ENCODE measurements at regions not wholly inside any gene's neighbourhood (a gene's known extent, or its start where the extent isn't known, plus 50 kb on each side); places are given as distances from the start of the nearest gene placed in this dataset.

DNA sequence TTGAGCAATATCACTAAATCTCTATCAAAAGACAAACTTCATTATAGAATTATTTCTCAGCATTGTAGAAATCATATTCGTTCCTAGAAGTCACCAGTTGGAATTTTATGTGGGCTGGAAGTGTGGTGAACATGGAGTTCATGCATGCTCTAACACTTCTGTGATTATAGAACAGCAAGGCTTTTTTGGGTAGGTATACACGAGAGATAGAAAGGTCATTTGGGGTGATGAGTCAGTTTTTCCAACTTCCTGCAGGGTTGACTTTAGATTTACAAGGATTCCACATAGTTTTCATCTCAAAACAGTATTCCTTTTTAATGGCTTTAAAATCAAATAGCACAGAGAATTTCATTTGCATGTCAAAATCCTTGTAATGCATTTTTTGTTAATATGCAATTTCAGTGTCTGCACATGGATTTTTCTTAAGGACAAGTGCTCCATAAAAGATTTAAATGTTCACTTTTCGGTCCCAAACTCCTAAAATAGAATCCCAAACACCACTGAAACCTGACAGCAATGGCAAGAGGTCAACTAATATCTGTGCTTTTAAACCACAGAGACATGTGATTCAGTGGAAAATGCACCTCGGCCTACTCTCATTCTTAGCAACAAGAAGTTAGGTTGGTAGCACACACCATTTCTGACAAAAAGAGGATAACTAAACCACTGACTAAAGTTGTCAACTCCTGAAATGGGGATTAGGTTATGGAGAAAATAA, 211.0 kb downstream of the MOXD1 start:
- Histone ChIP-seq H3K36me3 (replicated peaks in 1 of 2; ENCODE audit: control extremely low read depth in 1 of 2, control insufficient read depth in 1 of 2, extremely low read depth in 1 of 2, insufficient read depth in 2 of 2, low read length in 1 of 2) (no peaks in the 10 kb centered on the region), H3K9me3 (ENCODE audit: control extremely low read depth in 1 of 3, control insufficient read depth in 2 of 3, insufficient read depth in 1 of 3, low read length in 2 of 3) (peaks cover 0 to 6% (median 0%) of the 10 kb centered on the region in 3 donors), H4K20me1 (ENCODE audit: control insufficient read depth, insufficient read depth, low read length, poor library complexity, severe bottlenecking) (no peaks in the 10 kb centered on the region), H3K27me3 (replicated peaks in 1 of 4; ENCODE audit: control extremely low read depth in 1 of 4, control insufficient read depth in 3 of 4, insufficient read depth in 4 of 4, low read length in 3 of 4) (no peaks in the 10 kb centered on the region), H3K4me1 (ENCODE audit: control insufficient read depth in 2 of 2, insufficient read depth in 2 of 2, low read length in 2 of 2) (no peaks in the 10 kb centered on the region), H3K4me2 (replicated peaks; ENCODE audit: low read depth, low read length, poor library complexity, severe bottlenecking) (no peak overlapping the region), H3K9ac (ENCODE audit: low read length) (no peak overlapping the region), H3K4me3 (ENCODE audit: control extremely low read depth in 1 of 5, extremely low read depth in 1 of 5, insufficient read depth in 1 of 5, low read depth in 2 of 5, low read length in 4 of 5) (no peak overlapping the region), H3K27ac (ENCODE audit: low read length in 2 of 2) (no peak overlapping the region), H2AFZ (ENCODE audit: insufficient read depth, low read depth, low read length, poor library complexity, severe bottlenecking) (no peak overlapping the region), H3K79me2 (ENCODE audit: control insufficient read depth, insufficient read depth, low read length) (no peaks in the 10 kb centered on the region)
- no peaks in the 10 kb centered on the region for H3K27me3 Mint-ChIP-seq
- no peak overlapping the region for H3K4me3 Mint-ChIP-seq
- DNase-seq = no peak
- ChIA-PET POLR2A (no interaction called here), CTCF (no interaction called here)
- ATAC-seq (ENCODE audit: low read depth) = no peak
- intact Hi-C loops (cut with micrococcal nuclease) = no loop called here
- H3K9me3 Mint-ChIP-seq (ENCODE audit: insufficient read depth) = no peaks in the 10 kb centered on the region
- H3K4me1 Mint-ChIP-seq = peaks cover 3% of the 10 kb centered on the region
- WGBS (ENCODE audit: insufficient coverage) = 70% methylated on average over 2 of the region's 4 CpGs
- H3K27ac Mint-ChIP-seq = no peak overlapping the region
- no peak for TF ChIP-seq EZH2 (IDR thresholded peaks at IDR 0.05; ENCODE audit: borderline replicate concordance, insufficient read depth, low read depth, low read length, poor library complexity, severe bottlenecking)
- TF ChIP-seq, protein P1, sequence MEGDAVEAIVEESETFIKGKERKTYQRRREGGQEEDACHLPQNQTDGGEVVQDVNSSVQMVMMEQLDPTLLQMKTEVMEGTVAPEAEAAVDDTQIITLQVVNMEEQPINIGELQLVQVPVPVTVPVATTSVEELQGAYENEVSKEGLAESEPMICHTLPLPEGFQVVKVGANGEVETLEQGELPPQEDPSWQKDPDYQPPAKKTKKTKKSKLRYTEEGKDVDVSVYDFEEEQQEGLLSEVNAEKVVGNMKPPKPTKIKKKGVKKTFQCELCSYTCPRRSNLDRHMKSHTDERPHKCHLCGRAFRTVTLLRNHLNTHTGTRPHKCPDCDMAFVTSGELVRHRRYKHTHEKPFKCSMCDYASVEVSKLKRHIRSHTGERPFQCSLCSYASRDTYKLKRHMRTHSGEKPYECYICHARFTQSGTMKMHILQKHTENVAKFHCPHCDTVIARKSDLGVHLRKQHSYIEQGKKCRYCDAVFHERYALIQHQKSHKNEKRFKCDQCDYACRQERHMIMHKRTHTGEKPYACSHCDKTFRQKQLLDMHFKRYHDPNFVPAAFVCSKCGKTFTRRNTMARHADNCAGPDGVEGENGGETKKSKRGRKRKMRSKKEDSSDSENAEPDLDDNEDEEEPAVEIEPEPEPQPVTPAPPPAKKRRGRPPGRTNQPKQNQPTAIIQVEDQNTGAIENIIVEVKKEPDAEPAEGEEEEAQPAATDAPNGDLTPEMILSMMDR (IDR thresholded peaks at IDR 0.05) = no peak

DNA sequence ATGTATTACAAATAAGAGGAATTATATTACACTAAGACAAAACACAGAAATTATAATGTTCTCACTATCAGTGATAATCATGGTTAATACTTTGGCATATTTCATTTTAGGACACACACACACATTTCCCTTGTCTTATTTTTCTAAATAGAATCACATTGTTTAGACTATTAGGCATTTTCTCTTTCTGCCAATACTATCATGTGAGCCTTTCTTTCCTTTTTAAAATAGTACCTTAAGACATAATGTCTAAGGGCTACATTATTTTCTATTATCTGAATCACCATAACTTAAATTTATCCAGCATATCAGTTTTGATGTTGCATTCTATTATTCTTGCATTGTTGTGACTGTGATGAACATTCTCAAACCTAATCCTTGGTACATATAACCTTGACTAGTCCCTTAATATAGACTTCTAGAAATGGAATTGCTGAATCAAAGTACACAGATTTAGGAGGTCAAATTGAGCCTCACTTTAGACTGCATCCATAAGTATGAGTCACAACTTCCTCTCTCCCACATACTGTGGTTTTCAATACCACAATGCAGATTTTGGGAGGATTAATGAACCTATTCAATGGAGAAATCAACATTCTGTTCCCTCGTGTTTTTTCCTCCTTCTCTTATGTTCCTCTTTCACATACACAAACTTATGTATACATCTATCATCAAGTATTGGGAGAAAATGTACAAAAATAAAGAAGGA, 212.6 kb downstream of the MOXD1 start:
- no peak overlapping the region for H2AFZ ChIP-seq (ENCODE audit: insufficient read depth, low read depth, low read length, poor library complexity, severe bottlenecking)
- WGBS (ENCODE audit: insufficient coverage) = no CpG with 5 or more reads among the region's 1 CpG
- TF ChIP-seq, protein P1 (IDR thresholded peaks at IDR 0.05) = no peak
- no peaks in the 10 kb centered on the region for H4K20me1 ChIP-seq (ENCODE audit: control insufficient read depth, insufficient read depth, low read length, poor library complexity, severe bottlenecking)
- Mint-ChIP-seq H3K27ac (no peak overlapping the region), H3K4me1 (peaks cover 3% of the 10 kb centered on the region), H3K9me3 (ENCODE audit: insufficient read depth) (no peaks in the 10 kb centered on the region), H3K4me3 (no peak overlapping the region), H3K27me3 (no peaks in the 10 kb centered on the region)
- ATAC-seq (ENCODE audit: low read depth) = no peak
- CTCF ChIA-PET = no interaction called here
- H3K27ac ChIP-seq (ENCODE audit: low read length in 2 of 2) = no peak overlapping the region
- no peaks in the 10 kb centered on the region for H3K36me3 ChIP-seq (replicated peaks in 1 of 2; ENCODE audit: control extremely low read depth in 1 of 2, control insufficient read depth in 1 of 2, extremely low read depth in 1 of 2, insufficient read depth in 2 of 2, low read length in 1 of 2)
- no peak overlapping the region for H3K4me3 ChIP-seq (ENCODE audit: control extremely low read depth in 1 of 5, extremely low read depth in 1 of 5, insufficient read depth in 1 of 5, low read depth in 2 of 5, low read length in 4 of 5)
- no peak overlapping the region for H3K4me2 ChIP-seq (replicated peaks; ENCODE audit: low read depth, low read length, poor library complexity, severe bottlenecking)
- intact Hi-C loops (cut with micrococcal nuclease) = no loop called here
- POLR2A ChIA-PET = no interaction called here
- no peaks in the 10 kb centered on the region for H3K27me3 ChIP-seq (replicated peaks in 1 of 4; ENCODE audit: control extremely low read depth in 1 of 4, control insufficient read depth in 3 of 4, insufficient read depth in 4 of 4, low read length in 3 of 4)
- H3K79me2 ChIP-seq (ENCODE audit: control insufficient read depth, insufficient read depth, low read length) = no peaks in the 10 kb centered on the region
- no peak for DNase-seq
- no peaks in the 10 kb centered on the region for H3K4me1 ChIP-seq (ENCODE audit: control insufficient read depth in 2 of 2, insufficient read depth in 2 of 2, low read length in 2 of 2)
- H3K9me3 ChIP-seq (ENCODE audit: control extremely low read depth in 1 of 3, control insufficient read depth in 2 of 3, insufficient read depth in 1 of 3, low read length in 2 of 3) = no peaks in the 10 kb centered on the region
- H3K9ac ChIP-seq (ENCODE audit: low read length) = no peak overlapping the region

All from B cell (primary cell).